ENCODE measurements at regions not wholly inside any gene's neighbourhood (a gene's known extent, or its start where the extent isn't known, plus 50 kb on each side); places are given as distances from the start of the nearest gene placed in this dataset.

- Histone ChIP-seq H3K36me3 (no peaks in the 10 kb centered on the region), H3K27ac (no peak overlapping the region), H3K9me3 (no peaks in the 10 kb centered on the region), H3K4me1 (peaks cover 0 to 22% (median 4%) of the 10 kb centered on the region in 4 donors), H3K27me3 (peaks cover 14% of the 10 kb centered on the region), H3K4me3 (no peak overlapping the region)
- 72 to 80% methylated on average over 1 to 13 of the region's 13 CpGs for WGBS, 2 donors (ENCODE audit: low coverage in 1 of 2)
- intact Hi-C loops (cut with DNase I; ENCODE audit: low total_unique reads) (loop anchor here (5.0 kb wide), 1 partner anchor 468 kb away; no protein-coding TSS in a partner anchor), in situ Hi-C loops (cut with MboI; ENCODE audit: low pct_ligation_motif_present in 1 of 4, low pct_unique_long_range_greater_than_20kb in 1 of 4, low sequenced_read_pairs in 3 of 4) (loop anchor here (5.0 to 25.0 kb wide), 3 partner anchors 468 to 473 kb away; no protein-coding TSS in a partner anchor)
- TF ChIP-seq POLR2AphosphoS5 (IDR thresholded peaks at IDR 0.05) (no peak), EP300 (IDR thresholded peaks at IDR 0.05; ENCODE audit: low read depth) (no peak), POLR2A (IDR thresholded peaks at IDR 0.05) (no peak), CTCF (IDR thresholded peaks at IDR 0.05) (no peak)
- DNase-seq, result no peak
Measured at GRCh38 chr17:77544347-77545110, 403.8 kb downstream of the SEC14L1 start.

DNA sequence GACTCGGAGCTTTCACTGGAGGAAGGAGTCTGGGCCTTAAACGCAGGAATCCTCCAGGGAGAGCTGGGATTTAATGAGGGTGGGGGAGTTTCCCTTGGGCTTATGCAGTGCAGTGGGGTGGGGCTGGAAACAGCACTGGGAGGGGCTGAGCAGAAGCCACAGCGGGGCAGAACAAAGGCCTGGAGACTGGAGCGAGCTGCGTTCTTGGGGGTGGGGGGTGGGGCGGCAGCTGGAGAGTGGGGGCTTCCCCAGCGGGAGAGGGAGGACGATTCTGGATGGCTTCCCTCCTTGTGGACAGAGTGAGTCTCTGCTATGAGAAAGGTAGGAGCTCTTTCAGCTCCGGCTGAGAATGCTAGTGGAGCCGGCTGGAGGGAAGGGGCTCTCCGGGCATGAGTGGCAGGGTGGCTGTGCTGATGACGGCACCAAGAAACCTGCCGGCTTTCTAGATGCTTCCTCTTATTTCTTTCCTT lies 406.0 kb downstream of the SEC14L1 start:
- no peak for TF ChIP-seq EP300 (IDR thresholded peaks at IDR 0.05; ENCODE audit: low read depth)
- TF ChIP-seq POLR2A (IDR thresholded peaks at IDR 0.05), result no peak
- TF ChIP-seq POLR2AphosphoS5 (IDR thresholded peaks at IDR 0.05), result no peak
- no peak for TF ChIP-seq CTCF (IDR thresholded peaks at IDR 0.05)
- DNase-seq, result peak; percentile 49
- H3K4me3 ChIP-seq, result peak overlapping the region in 2 of 4 donors; percentile 25 to 26
- H3K4me1 ChIP-seq, result peaks cover 0 to 22% (median 4%) of the 10 kb centered on the region in 4 donors
- intact Hi-C loops (cut with DNase I; ENCODE audit: low total_unique reads) (no loop called here), in situ Hi-C loops (cut with MboI; ENCODE audit: low pct_ligation_motif_present in 1 of 4, low pct_unique_long_range_greater_than_20kb in 1 of 4, low sequenced_read_pairs in 3 of 4) (loop anchor here (5.0 to 25.0 kb wide), 3 partner anchors 465 to 470 kb away; no protein-coding TSS in a partner anchor)
- H3K36me3 ChIP-seq, result no peaks in the 10 kb centered on the region
- peak overlapping the region in 3 of 4 donors; percentile 5 to 65 (median 29) for H3K27ac ChIP-seq
- no peaks in the 10 kb centered on the region for H3K9me3 ChIP-seq
- H3K27me3 ChIP-seq, result peaks cover 3% of the 10 kb centered on the region
- 0 to 18% methylated on average over 1 to 11 of the region's 13 CpGs for WGBS, 2 donors (ENCODE audit: low coverage in 1 of 2)

DNA sequence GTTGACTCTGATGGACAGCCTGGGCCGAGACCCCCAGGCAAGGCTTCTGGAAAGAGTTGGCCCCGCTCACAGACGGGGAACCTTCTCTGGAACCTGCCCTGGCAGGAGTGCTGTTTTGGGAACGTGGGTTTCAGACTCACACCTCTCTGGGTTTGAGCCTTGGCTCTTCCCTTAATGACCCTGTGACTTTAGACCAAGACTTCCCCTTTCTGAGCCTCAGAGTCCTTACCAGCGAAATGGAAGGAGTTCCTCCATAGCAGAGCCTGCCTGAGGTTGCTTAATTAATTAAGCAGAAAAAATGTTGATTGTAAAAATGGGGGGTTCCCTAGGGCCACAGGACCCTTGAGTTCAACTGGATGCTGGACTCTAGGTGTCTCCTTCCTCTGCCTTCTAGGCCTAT lies 408.2 kb downstream of the SEC14L1 start:
- 77% methylated on average over 4 of the region's 5 CpGs; no CpG with 5 or more reads in 1 of the 2 donors for WGBS, 2 donors (ENCODE audit: low coverage in 1 of 2)
- H3K36me3 ChIP-seq, result no peaks in the 10 kb centered on the region
- no peak overlapping the region for H3K27ac ChIP-seq
- H3K27me3 ChIP-seq, result no peaks in the 10 kb centered on the region
- no peak for TF ChIP-seq EP300 (IDR thresholded peaks at IDR 0.05; ENCODE audit: low read depth)
- TF ChIP-seq CTCF (IDR thresholded peaks at IDR 0.05), result no peak
- no peak for TF ChIP-seq POLR2AphosphoS5 (IDR thresholded peaks at IDR 0.05)
- no peak for TF ChIP-seq POLR2A (IDR thresholded peaks at IDR 0.05)
- H3K4me3 ChIP-seq, result no peak overlapping the region
- intact Hi-C loops (cut with DNase I; ENCODE audit: low total_unique reads), result no loop called here
- in situ Hi-C loops (cut with MboI; ENCODE audit: low pct_ligation_motif_present in 1 of 4, low pct_unique_long_range_greater_than_20kb in 1 of 4, low sequenced_read_pairs in 3 of 4), result loop anchor here (5.0 to 25.0 kb wide), 3 partner anchors 463 to 468 kb away; no protein-coding TSS in a partner anchor
- H3K9me3 ChIP-seq, result no peaks in the 10 kb centered on the region
- peaks cover 0 to 11% (median 2%) of the 10 kb centered on the region in 4 donors for H3K4me1 ChIP-seq
- DNase-seq, result no peak

- no peak for DNase-seq
- H3K4me3 ChIP-seq, result no peak overlapping the region
- intact Hi-C loops (cut with DNase I; ENCODE audit: low total_unique reads), result no loop called here
- in situ Hi-C loops (cut with MboI; ENCODE audit: low pct_ligation_motif_present in 1 of 4, low pct_unique_long_range_greater_than_20kb in 1 of 4, low sequenced_read_pairs in 3 of 4), result loop anchor here (5.0 to 25.0 kb wide), 3 partner anchors 462 to 467 kb away; no protein-coding TSS in a partner anchor
- no peaks in the 10 kb centered on the region for H3K9me3 ChIP-seq
- peaks cover 0 to 9% (median 0%) of the 10 kb centered on the region in 4 donors for H3K4me1 ChIP-seq
- no peaks in the 10 kb centered on the region for H3K27me3 ChIP-seq
- no peak overlapping the region for H3K27ac ChIP-seq
- WGBS, 2 donors (ENCODE audit: low coverage in 1 of 2), result 63 to 67% methylated on average over 5 to 10 of the region's 10 CpGs
- TF ChIP-seq POLR2AphosphoS5 (IDR thresholded peaks at IDR 0.05) (no peak), POLR2A (IDR thresholded peaks at IDR 0.05) (no peak), EP300 (IDR thresholded peaks at IDR 0.05; ENCODE audit: low read depth) (no peak), CTCF (IDR thresholded peaks at IDR 0.05) (no peak)
- no peaks in the 10 kb centered on the region for H3K36me3 ChIP-seq
Measured at GRCh38 chr17:77549726-77550366, 408.7 kb upstream of the TNRC6C start.

Data from transverse colon (tissue), 4 donors.